SK-N-SH treated with all-trans-retinoic acid at 6 μM for 48 hours (cell line): ENCODE measurements at regions not wholly inside any gene's neighbourhood (a gene's known extent, or its start where the extent isn't known, plus 50 kb on each side); places are given as distances from the start of the nearest gene placed in this dataset.

Experiments
- ATAC-seq: fragments of 200-7000 bp; cut with Tn5 transposase; 3 replicates; pipeline ENCODE4 v1.9.1; 2020; ENCODE audit warnings: mild to moderate bottlenecking, moderate library complexity
- ARNTL ChIP-seq: fragments of 450-650 bp; formaldehyde crosslinking; IDR thresholded peaks from 2 replicates; pipeline ENCODE4 v1.5.0; 2020; ENCODE audit warnings: low read depth, mild to moderate bottlenecking, moderate library complexity, borderline replicate concordance
- BACH2 ChIP-seq: fragments of 250-450 bp; sonication (Bioruptor Pico); IDR thresholded peaks from 2 replicates; pipeline ENCODE4 v1.9.0; 2021; ENCODE audit warnings: mild to moderate bottlenecking, borderline replicate concordance
- CSDC2 ChIP-seq: fragments of 250-450 bp; sonication (Bioruptor Pico); IDR thresholded peaks from 2 replicates; pipeline ENCODE4 v1.5.0; 2020; ENCODE audit warnings: mild to moderate bottlenecking, moderate library complexity
- GLIS3 ChIP-seq: fragments of 250-450 bp; sonication (Bioruptor Pico); IDR thresholded peaks from 2 replicates; pipeline ENCODE4 v1.5.0; 2020; ENCODE audit warnings: mild to moderate bottlenecking, moderate library complexity
- OSR1 ChIP-seq: fragments of 250-450 bp; sonication (Bioruptor Pico); IDR thresholded peaks from 2 replicates; pipeline ENCODE4 v1.8.0; 2022; ENCODE audit warnings: moderate library complexity, mild to moderate bottlenecking, inconsistent platforms
- RARB ChIP-seq: fragments of 250-450 bp; sonication (Bioruptor Pico); IDR thresholded peaks from 2 replicates; pipeline ENCODE4 v1.8.0; 2021; ENCODE audit warnings: mild to moderate bottlenecking, moderate library complexity
- SNAI2 ChIP-seq: fragments of 250-450 bp; sonication (Bioruptor Pico); IDR thresholded peaks from 2 replicates; pipeline ENCODE4 v1.5.0; 2020; ENCODE audit warnings: mild to moderate bottlenecking, moderate library complexity
- TCF4 ChIP-seq: fragments of 250-450 bp; sonication (Bioruptor Pico); IDR thresholded peaks from 2 replicates; pipeline ENCODE4 v1.8.0; 2021; ENCODE audit warnings: mild to moderate bottlenecking, moderate library complexity, borderline replicate concordance
- TOX ChIP-seq: fragments of 250-450 bp; sonication (Bioruptor Pico); IDR thresholded peaks from 2 replicates; pipeline ENCODE4 v1.8.0; 2021; ENCODE audit warnings: mild to moderate bottlenecking, moderate library complexity, borderline replicate concordance
- ZC3H10 ChIP-seq: fragments of 250-450 bp; sonication (Bioruptor Pico); IDR thresholded peaks from 2 replicates; pipeline ENCODE4 v1.5.1; 2021; ENCODE audit warnings: mild to moderate bottlenecking, moderate library complexity
- ZFP3 ChIP-seq: fragments of 250-450 bp; sonication (Bioruptor Pico); IDR thresholded peaks from 2 replicates; pipeline ENCODE4 v1.5.0; 2020; ENCODE audit warnings: mild to moderate bottlenecking, moderate library complexity
- ZFP30 ChIP-seq: fragments of 450-650 bp; formaldehyde crosslinking; IDR thresholded peaks from 2 replicates; pipeline ENCODE4 v1.5.0; 2022; ENCODE audit warnings: mild to moderate bottlenecking, moderate library complexity
- ZNF565 ChIP-seq: fragments of 450-650 bp; formaldehyde crosslinking; conservative IDR thresholded peaks from 2 replicates; pipeline ENCODE4 v1.5.0; 2020; ENCODE audit warnings: low read depth, mild to moderate bottlenecking, moderate library complexity
- ZNF70 ChIP-seq: fragments of 450-650 bp; formaldehyde crosslinking; IDR thresholded peaks from 2 replicates; pipeline ENCODE4 v1.5.0; 2020; ENCODE audit warnings: mild to moderate bottlenecking, moderate library complexity
- ZNF8 ChIP-seq: fragments of 450-650 bp; formaldehyde crosslinking; IDR thresholded peaks from 2 replicates; pipeline ENCODE4 v1.5.0; 2020; ENCODE audit warnings: mild to moderate bottlenecking, moderate library complexity
- TF ChIP-seq, protein P1 (sequence below): fragments of 250-450 bp; sonication (Bioruptor Pico); IDR thresholded peaks from 2 replicates; pipeline ENCODE4 v1.5.1; 2020; ENCODE audit warnings: low read depth, mild to moderate bottlenecking, moderate library complexity
- TF ChIP-seq, protein P2 (sequence below): fragments of 250-450 bp; sonication (Bioruptor Pico); IDR thresholded peaks from 2 replicates; pipeline ENCODE4 v1.5.1; 2021; ENCODE audit warnings: mild to moderate bottlenecking, moderate library complexity
- TF ChIP-seq, protein P3 (sequence below): fragments of 250-450 bp; sonication (Bioruptor Pico); IDR thresholded peaks from 2 replicates; pipeline ENCODE4 v1.8.0; 2020; ENCODE audit warnings: mild to moderate bottlenecking, moderate library complexity, borderline replicate concordance
- TF ChIP-seq, protein P4 (sequence below): fragments of 250-450 bp; sonication (Bioruptor Pico); IDR thresholded peaks from 2 replicates; pipeline ENCODE4 v1.5.0; 2020; ENCODE audit warnings: mild to moderate bottlenecking, moderate library complexity
- TF ChIP-seq, protein P5 (sequence below): fragments of 250-450 bp; sonication (Bioruptor Pico); IDR thresholded peaks from 2 replicates; pipeline ENCODE4 v1.8.0; 2021; ENCODE audit warnings: low read depth, mild to moderate bottlenecking, moderate library complexity, borderline replicate concordance

DNA sequence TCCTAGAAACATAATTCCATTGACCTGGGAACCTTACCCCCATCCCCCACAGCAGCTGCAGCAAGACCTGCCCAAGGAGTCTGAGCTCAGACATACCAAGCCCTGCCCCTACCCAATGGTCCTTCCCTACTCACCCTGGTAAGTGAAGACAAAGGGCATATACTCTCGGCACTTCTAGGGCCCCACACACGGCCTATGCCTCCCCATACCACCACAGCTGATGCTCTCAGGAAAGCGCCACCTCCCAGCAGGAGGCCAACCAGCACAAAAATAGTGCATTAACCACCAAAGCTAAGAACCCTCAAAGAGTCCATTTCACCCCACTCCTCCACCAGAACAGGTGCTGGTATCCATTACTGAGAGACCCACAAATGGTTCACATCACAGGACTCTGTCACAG, 74.4 kb upstream of the GUCY1A2 start:
- TF ChIP-seq ZNF70 (CRISPR knock-in tag) (no peak), TCF4 (CRISPR knock-in tag) (no peak), ZNF8 (no peak), BACH2 (CRISPR knock-in tag) (no peak), ARNTL (CRISPR knock-in tag) (no peak), GLIS3 (CRISPR knock-in tag) (no peak), ZFP3 (CRISPR knock-in tag) (no peak), RARB (CRISPR knock-in tag) (no peak), OSR1 (CRISPR knock-in tag) (no peak), ZNF565 (CRISPR knock-in tag) (no peak)
- TF ChIP-seq, protein P1, sequence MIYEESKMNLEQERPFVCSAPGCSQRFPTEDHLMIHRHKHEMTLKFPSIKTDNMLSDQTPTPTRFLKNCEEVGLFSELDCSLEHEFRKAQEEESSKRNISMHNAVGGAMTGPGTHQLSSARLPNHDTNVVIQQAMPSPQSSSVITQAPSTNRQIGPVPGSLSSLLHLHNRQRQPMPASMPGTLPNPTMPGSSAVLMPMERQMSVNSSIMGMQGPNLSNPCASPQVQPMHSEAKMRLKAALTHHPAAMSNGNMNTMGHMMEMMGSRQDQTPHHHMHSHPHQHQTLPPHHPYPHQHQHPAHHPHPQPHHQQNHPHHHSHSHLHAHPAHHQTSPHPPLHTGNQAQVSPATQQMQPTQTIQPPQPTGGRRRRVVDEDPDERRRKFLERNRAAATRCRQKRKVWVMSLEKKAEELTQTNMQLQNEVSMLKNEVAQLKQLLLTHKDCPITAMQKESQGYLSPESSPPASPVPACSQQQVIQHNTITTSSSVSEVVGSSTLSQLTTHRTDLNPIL (CRISPR knock-in tag): no peak
- TF ChIP-seq, protein P2, sequence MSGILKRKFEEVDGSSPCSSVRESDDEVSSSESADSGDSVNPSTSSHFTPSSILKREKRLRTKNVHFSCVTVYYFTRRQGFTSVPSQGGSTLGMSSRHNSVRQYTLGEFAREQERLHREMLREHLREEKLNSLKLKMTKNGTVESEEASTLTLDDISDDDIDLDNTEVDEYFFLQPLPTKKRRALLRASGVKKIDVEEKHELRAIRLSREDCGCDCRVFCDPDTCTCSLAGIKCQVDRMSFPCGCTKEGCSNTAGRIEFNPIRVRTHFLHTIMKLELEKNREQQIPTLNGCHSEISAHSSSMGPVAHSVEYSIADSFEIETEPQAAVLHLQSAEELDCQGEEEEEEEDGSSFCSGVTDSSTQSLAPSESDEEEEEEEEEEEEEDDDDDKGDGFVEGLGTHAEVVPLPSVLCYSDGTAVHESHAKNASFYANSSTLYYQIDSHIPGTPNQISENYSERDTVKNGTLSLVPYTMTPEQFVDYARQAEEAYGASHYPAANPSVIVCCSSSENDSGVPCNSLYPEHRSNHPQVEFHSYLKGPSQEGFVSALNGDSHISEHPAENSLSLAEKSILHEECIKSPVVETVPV: no peak
- ATAC-seq: no peak

DNA sequence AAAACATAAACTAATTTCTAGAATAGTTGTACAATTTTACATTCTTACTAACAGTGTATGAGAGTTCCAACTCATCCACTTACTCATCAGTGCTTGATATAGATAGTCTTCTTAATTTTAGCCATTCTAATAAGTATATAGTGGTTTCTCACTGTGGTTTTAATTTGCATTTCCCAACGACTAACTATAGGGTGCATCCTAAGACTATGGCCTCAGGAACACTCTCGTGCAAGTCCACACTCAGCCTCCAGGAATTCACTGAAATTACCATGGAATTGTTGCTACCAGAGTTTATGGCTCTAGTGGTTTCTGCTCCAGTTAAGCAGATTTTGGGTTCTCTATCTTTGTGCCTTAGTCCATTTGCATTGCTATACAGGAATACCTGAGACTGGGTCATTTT, 60.1 kb upstream of the GUCY1A2 start:
- ATAC-seq: no peak; the same call in 2 of the 3 replicates
- TF ChIP-seq, protein P2: no peak

DNA sequence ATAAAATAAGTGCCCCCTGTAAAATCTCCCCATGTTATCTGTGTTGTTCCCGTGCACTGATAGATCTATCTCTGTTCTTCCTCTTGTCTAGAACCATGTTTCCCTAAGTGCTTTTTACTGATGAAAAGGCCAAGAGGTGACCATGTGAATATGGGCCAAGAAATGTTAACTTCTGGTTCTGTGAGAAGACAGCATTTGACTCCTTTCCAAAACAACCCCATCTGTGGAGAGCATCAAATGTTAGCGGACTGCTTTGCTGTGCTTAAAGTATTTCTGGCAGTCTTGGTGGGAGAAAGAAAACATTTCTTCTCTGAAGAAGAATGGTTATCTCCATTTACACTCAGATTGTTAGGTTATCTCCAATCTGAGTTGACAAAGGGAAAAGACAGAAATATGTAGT, 58.6 kb upstream of the GUCY1A2 start:
- no peak for TF ChIP-seq ZFP3 (CRISPR knock-in tag)
- TF ChIP-seq, protein P3, sequence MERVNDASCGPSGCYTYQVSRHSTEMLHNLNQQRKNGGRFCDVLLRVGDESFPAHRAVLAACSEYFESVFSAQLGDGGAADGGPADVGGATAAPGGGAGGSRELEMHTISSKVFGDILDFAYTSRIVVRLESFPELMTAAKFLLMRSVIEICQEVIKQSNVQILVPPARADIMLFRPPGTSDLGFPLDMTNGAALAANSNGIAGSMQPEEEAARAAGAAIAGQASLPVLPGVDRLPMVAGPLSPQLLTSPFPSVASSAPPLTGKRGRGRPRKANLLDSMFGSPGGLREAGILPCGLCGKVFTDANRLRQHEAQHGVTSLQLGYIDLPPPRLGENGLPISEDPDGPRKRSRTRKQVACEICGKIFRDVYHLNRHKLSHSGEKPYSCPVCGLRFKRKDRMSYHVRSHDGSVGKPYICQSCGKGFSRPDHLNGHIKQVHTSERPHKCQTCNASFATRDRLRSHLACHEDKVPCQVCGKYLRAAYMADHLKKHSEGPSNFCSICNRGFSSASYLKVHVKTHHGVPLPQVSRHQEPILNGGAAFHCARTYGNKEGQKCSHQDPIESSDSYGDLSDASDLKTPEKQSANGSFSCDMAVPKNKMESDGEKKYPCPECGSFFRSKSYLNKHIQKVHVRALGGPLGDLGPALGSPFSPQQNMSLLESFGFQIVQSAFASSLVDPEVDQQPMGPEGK (CRISPR knock-in tag): no peak
- no peak for TF ChIP-seq RARB (CRISPR knock-in tag)
- TF ChIP-seq ZNF565 (CRISPR knock-in tag): no peak
- TF ChIP-seq SNAI2 (CRISPR knock-in tag): no peak
- TF ChIP-seq, protein P1 (CRISPR knock-in tag): no peak
- TF ChIP-seq, protein P2: no peak
- TF ChIP-seq ZNF70 (CRISPR knock-in tag): no peak
- no peak for TF ChIP-seq ZFP30 (CRISPR knock-in tag)
- TF ChIP-seq GLIS3 (CRISPR knock-in tag): no peak
- TF ChIP-seq ZC3H10 (CRISPR knock-in tag): no peak
- TF ChIP-seq, protein P4, sequence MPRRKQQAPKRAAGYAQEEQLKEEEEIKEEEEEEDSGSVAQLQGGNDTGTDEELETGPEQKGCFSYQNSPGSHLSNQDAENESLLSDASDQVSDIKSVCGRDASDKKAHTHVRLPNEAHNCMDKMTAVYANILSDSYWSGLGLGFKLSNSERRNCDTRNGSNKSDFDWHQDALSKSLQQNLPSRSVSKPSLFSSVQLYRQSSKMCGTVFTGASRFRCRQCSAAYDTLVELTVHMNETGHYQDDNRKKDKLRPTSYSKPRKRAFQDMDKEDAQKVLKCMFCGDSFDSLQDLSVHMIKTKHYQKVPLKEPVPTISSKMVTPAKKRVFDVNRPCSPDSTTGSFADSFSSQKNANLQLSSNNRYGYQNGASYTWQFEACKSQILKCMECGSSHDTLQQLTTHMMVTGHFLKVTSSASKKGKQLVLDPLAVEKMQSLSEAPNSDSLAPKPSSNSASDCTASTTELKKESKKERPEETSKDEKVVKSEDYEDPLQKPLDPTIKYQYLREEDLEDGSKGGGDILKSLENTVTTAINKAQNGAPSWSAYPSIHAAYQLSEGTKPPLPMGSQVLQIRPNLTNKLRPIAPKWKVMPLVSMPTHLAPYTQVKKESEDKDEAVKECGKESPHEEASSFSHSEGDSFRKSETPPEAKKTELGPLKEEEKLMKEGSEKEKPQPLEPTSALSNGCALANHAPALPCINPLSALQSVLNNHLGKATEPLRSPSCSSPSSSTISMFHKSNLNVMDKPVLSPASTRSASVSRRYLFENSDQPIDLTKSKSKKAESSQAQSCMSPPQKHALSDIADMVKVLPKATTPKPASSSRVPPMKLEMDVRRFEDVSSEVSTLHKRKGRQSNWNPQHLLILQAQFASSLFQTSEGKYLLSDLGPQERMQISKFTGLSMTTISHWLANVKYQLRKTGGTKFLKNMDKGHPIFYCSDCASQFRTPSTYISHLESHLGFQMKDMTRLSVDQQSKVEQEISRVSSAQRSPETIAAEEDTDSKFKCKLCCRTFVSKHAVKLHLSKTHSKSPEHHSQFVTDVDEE: no peak
- TF ChIP-seq TOX (CRISPR knock-in tag): no peak
- no peak for TF ChIP-seq CSDC2
- TF ChIP-seq BACH2 (CRISPR knock-in tag): no peak
- TF ChIP-seq, protein P5, sequence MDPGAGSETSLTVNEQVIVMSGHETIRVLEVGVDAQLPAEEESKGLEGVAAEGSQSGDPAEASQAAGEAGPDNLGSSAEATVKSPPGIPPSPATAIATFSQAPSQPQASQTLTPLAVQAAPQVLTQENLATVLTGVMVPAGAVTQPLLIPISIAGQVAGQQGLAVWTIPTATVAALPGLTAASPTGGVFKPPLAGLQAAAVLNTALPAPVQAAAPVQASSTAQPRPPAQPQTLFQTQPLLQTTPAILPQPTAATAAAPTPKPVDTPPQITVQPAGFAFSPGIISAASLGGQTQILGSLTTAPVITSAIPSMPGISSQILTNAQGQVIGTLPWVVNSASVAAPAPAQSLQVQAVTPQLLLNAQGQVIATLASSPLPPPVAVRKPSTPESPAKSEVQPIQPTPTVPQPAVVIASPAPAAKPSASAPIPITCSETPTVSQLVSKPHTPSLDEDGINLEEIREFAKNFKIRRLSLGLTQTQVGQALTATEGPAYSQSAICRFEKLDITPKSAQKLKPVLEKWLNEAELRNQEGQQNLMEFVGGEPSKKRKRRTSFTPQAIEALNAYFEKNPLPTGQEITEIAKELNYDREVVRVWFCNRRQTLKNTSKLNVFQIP: no peak
- no peak for TF ChIP-seq TCF4 (CRISPR knock-in tag)
- no peak for ATAC-seq
